ENCODE measurements at regions not wholly inside any gene's neighbourhood (a gene's known extent, or its start where the extent isn't known, plus 50 kb on each side); places are given as distances from the start of the nearest gene placed in this dataset.

DNA sequence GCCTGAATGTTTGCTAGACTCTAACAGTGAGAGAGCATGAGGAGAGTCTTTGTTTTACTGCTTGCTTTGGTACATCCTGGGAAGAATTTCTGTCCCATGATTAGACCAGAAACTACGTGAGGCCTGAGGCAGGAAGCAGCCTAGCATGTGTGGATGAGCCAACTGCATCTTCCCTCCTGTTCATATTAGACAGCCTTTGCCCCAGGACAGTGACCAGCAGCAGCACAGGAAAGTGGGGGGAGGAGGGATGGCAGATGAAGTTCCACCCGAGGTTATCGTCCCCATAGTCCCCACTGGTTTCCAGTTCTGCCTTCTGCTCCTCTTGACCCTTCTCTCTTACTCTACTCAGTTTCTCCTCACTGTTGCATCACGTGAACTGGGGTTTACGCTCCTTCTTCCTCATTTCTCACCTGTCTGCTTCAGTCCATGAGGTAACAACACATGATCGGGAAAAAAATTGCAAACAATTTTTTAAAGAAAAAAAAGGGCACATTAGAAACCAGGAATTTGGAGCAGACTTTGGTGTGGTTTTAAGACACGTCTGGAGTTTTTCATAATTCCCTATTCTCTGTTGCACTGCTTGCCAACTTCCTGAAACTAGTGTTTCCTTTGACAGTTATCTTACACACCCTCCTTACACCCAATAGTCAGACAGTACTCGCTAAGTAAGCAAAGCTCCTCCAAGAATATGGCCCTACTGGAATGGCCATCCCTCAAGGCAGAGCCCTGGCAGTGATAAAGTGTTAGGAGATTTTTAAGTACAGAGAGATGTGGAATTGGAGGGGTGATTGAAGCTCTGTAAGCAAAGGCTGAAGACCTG lies 84.1 kb downstream of the SNX18 start:
- no peak for DNase-seq

Data from activated gamma-delta T cell treated with Interleukin-2 at 50 U/mL for 16 hours (primary cell).